ENCODE measurements at regions not wholly inside any gene's neighbourhood (a gene's known extent, or its start where the extent isn't known, plus 50 kb on each side); places are given as distances from the start of the nearest gene placed in this dataset.

- TF ChIP-seq CTCF (IDR thresholded peaks at IDR 0.05) (no peak), EZH2 (IDR thresholded peaks at IDR 0.05; ENCODE audit: borderline replicate concordance, insufficient read depth, low read depth, low read length, poor library complexity, severe bottlenecking) (no peak)
Observed at GRCh38 chr1:105260001-105260400, 1510.3 kb downstream of the AMY1C start.
